Left kidney (tissue), 1 donor: ENCODE measurements at regions not wholly inside any gene's neighbourhood (a gene's known extent, or its start where the extent isn't known, plus 50 kb on each side); places are given as distances from the start of the nearest gene placed in this dataset.

Experiments used
- DNase-seq: peaks from one replicate; pipeline ENCODE4 v3.0.0-alpha.2; 2013

DNA sequence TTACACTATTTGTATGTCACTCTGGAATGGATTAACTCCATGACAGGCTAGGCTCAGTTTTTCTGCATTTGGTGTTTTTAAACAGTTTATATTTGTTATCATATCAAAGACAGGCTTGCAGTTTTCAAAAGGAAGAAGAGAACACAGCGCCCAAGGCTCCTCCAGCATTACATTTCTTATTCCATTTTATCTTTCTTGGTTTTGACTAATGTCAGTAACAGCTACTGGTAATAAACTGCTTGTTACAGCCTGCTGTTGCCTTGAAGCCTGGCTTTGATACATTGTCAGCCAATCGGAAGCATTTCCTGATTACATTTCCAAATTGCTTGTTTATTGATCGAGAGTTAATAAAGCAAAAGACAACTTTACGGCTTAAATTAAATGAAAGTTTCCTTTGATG lies 166.0 kb upstream of the MDFIC start:
- DNase-seq, result no peak

DNA sequence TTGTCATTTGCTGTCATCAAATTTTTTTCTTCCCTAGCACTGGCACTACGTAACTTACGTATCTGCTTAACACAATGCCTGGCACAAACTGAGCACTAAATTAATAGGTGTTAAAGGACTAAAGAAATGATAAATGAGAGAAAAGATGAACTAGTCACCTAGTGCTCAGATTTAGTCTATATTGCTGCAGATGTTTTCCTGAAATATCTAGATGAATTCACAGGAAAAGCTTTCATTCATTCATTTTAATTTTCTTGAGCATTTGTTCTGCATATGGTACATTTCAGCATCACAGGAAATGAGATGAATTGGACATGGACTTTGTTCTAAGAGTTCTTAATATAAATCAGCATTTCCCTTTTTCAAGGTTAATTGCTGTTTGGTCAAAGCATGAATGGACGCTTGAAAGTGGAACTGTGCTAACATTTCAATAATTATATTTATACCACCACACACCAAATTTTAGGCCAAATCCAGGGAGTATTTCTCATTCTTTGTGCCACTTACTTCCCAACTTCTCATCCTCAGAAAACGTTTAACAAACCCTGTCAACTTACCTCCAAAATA lies 163.2 kb upstream of the MDFIC start:
- no peak for DNase-seq

DNA sequence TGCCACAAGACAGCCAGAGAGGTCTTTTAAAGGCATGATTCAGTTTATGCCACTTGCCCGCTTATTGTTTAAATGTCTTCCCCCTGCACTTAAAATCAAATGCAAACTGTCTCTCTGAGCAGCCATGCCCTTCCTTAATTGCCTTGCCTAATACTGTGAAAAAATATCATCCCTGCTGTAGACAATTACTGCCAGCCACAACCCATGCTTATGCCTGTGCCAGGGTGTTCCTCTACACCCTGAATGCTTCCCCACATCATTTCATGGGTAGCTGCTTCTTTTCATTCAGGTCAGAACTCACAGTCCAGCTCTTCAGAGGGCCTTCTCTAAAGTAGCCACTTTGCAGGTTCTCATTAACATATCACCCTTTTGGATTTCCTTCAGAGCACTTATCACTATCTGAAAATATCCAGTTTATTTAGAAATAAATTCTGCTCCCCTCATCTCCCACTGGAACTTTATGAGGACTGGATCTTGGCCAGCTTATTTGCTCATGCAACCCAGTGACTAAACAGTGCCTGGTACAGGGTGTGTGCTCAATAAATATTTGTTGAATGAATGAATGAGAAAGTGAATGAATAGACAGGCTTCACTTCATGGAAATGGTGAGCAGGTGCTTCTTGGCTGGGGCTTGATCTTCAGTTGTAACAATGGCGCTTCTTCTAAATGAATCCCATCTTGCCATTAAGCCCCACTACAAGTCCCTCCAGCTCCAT lies 162.4 kb upstream of the MDFIC start:
- no peak for DNase-seq

DNA sequence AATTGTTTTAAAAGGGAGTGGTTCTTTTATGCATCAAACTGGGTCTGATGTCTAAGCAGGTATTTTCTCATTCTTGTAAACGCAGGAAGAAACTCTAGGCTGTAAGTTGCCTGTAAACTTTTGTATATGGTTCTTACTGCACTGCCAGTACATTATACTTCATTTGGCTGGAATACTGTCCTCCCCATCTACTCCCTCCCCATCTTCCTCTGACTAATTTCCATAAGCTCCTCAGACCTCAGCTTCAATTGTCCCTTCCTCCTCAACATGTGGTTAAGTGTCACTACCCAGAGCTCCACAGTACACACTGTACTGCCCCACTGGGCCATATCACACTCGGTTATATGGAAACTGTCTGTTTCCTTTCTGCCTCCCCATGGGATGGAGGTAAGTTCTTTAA lies 161.4 kb upstream of the MDFIC start:
- DNase-seq, result no peak

DNA sequence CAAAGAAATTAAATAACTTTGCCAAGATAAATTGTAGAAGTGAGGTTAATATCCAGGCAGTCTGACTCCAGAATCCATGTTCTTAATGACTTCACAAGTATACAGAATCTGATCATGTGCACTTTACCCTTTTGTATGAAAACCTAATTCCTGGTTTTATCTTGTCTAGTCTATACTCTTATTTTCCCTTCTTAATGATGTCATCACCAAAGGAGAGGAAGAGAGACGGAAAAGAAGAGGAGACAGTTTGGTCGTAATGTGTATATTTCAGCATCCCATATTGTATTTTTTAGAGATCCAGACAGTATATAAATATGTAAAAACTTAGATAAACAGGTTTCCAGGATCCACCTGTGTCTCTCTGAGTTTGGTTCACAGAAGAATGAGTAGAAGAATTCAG lies 159.9 kb upstream of the MDFIC start:
- no peak for DNase-seq

DNA sequence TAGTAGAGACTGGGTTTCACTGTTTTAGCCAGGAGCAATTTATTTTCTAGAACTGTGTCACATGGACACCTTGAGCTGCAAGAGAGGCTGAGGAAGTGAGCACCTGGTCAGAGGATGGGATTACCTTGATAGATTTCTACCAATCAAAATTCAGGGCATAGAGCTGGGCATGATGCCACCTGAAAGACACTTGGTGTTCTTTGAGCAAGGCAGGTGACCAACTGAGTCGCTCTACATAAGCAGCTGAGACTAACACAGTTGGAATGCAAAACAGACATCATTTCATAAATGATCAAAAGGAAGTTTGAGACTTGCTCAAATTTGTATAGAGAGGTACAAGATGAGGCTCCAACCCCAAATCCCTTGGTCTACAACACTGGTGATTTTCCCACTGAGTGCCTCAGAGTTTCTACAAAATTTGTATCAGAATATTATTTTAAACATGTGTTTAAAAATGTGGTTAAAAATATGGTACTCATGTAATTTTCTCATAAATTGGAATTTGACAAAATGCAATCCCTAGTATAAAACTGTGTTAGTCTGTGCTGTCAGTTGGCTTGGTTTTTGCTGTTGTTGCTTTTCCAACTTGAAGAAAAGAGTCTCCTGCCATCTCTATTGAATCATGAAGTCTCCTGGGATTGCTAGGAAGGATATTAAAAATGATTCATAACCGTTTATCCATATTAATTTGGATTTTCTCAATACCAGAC lies 156.4 kb upstream of the MDFIC start:
- no peak for DNase-seq

DNA sequence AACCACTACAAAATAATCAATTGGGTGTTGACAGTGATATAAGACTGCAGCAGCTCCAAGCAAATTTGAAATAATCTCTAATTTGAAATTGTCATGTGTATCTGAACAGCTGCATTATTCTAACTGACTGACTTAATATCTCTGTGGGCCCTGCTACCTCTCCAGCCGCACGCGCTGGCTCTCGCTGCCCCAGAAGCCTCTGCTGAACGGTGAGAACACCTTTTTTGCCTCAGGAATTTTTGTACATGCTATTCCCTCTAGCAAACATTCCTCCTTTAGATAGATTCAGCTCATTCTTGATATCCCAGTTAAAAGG lies 155.9 kb upstream of the MDFIC start:
- no peak for DNase-seq

DNA sequence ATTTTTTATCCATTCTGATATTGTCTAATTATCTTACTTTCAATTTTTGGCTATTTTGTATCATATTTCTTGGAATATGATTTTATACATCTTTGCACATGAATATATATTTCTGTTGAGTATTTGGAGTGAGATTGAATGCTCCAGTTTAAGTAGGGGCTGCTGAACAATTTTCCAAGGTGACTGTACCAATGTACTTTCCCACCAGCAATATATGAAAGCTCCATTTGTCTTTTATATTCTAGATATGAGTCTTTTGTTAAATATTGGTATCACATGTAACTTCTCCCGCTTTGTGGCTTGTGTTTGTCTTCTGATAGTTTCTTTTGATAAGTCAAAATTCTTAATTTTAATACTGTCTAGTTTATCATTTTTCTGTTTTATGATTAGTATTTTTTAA lies 144.6 kb upstream of the MDFIC start:
- no peak for DNase-seq

DNA sequence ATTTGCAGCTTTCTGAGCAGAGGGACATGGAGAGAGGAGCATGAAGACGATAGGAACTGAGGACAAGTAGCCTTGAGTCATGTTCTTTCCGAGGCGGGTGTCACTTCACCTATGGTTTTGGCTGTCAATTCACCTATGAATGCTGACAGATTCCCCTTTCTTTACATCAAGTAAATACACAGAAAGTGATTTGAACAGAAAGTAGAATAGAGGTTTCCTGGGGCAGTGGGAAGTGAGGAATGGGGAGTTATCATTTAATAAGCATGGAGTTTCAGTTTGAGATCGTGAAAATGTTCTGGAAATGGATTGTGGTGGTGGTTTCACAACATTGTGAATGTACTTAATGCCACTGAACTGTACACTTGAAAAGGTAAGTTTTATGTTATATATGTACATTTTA lies 138.4 kb upstream of the MDFIC start:
- DNase-seq, result no peak

DNA sequence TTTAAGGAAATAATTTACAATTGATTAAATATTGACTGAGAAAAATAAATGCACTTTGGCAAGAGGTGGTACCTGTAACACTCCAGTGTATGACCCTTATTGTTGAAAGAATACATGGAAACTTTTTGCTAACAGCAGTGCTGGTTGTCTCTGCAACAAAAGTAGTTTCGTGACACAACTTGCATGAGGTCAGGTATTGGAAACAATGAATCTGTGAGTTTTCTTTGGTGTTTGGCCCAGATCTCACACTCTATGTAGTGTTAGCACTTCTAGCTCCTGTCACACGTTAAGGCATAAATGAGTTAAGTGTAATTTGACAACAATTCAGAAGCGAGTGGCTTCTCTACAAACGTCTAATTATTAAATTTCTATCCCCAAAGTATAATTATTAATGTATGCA lies 137.7 kb upstream of the MDFIC start:
- DNase-seq, result no peak

DNA sequence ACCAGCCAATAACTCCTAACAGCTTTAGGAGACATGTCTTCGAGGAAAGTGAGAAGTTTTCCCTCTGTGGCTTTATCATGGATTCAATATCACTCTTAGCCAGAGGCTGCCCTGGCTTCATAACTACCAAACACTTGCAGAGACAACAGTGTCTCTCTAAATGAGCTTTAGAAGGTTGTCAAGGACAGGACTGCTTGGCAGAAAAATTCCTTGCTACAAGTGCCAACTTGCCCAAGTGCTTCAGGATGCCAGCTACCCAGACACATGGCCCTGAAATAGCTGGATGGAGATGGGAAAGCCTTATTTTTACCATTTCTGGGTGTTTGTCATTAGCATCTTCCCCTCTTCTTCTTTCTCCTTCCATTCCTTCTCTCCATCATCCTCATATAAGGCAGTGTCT lies 137.1 kb upstream of the MDFIC start:
- no peak for DNase-seq

DNA sequence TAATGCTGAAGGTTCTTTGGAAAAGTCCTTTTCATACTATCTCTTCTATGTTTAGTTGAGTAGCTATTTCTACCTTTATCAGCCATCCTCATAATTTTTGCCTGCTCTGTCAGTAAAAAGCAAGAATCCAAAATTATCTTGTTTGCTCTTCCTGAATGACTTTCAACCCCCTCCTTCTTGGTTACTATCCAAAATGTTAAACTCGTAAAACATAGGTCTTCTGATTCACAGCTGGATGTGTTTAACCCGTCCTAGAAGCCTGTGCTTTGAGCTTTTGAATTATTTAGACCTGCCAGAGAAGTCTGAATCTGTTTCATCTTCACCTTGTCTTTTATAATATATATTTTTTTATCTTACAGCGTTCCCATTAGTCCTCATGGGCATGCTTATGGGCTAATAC lies 136.4 kb upstream of the MDFIC start:
- no peak for DNase-seq

DNA sequence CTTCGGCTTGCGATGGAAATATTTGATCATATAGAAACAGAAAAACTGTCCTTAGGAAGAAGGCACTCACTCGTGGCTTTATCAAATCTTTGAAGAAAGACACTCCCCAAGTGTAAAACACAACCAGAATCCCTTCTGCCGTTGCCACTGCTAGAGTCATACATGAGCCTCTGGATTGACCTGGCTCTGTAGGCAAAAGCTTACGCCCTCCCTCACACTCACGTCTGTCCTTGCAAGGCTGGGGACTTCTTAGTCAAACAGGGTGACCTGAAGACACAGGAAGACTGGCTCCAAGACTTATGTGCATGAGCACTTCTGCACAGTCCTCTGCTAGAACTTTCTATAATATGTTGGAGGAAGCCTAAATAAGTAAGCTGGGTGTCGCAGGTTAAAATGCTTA lies 135.4 kb upstream of the MDFIC start:
- DNase-seq, result no peak

DNA sequence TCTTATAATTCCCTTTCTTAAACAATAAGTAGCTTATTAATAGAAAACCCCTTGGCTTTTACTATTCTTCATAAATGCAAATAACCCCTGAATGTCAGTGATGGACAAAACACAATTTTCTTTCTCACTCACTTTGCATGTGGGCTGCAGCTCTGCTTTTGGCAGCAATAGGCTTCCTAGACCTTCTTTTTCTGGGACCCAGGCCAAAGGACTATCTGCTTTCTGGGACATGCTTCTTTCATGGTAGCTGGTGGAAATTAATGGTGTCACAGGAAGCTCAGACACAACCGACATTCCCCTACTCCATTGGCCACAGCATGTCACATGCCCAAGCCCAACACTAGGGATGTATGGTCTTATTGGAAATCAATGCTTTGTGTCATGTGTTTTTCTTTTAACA lies 134.3 kb upstream of the MDFIC start:
- DNase-seq, result no peak

DNA sequence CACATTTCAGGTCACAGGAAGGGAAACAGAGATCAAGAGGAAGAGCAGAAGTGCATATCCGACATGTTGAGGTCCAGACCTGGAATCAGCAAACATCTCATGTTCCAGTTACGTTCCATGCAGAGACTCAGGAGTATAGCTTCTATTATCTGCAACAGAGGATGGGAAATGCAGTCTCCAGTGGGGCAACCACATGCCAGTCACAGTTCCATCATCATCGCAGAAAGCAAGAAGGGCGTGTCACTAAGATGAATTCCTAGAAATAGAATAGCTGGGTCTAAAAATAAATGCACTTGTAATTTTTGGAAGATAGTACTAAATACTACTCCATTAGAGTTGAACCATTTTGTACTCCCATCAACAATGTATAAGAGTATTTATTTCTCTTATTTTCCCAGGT lies 133.2 kb upstream of the MDFIC start:
- no peak for DNase-seq

DNA sequence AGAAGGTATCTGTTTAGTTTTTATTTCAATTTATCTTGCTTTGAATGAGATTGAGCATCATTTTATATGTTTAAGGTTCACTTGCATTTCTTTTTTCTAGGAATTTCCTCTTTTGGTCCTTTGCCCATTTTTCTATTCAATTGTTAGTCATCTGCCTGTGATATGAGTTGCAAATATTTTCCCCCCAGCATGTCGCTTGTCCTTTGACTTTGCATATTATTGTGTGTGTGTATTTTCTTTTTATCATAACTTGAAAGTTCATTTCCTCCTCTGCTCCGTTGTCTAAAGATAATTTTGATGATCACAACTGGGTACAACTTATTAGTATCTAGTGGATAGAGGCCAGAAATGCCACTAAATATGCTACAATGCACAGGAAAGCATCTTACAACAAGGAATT lies 132.7 kb upstream of the MDFIC start:
- no peak for DNase-seq

DNA sequence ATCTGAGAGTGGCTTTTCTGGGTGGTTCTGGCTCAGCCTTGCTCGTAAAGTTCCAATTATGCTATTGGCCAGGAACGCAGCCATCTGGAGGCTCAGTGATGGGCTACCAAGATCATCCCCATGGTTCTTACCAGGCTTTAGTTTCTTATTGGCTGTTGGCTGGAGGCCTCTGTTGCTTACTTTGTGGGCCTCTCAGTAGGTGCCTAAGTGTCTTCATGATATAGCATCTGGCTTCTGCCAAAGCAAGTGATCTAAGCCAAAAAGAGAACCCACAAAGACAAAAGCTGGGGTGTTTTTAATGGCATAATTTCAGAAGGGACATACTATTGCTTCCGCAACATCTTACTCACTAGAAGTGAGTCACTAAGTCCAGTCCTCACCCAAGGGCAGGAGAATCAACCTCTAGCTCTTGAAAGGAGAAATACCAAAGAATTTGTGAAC lies 132.0 kb upstream of the MDFIC start:
- no peak for DNase-seq

DNA sequence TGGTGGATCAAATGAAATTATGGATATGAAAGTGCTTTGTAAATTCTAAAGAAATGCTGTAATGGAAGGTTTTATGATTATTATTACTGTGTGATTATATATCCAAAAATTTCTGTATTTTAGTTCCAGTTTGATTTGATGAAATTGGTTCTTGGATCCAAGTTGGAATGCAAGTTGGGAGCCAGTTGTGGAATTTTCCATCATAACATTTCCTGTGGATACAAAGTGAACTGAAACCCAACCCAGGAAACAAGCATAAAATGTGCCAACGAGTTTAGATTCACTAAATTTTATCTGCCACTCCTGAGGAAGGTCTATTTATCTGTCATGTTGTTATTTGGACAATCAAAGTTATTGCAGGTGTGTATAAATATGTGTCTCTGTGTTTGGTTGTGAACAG lies 131.4 kb upstream of the MDFIC start:
- DNase-seq, result no peak

DNA sequence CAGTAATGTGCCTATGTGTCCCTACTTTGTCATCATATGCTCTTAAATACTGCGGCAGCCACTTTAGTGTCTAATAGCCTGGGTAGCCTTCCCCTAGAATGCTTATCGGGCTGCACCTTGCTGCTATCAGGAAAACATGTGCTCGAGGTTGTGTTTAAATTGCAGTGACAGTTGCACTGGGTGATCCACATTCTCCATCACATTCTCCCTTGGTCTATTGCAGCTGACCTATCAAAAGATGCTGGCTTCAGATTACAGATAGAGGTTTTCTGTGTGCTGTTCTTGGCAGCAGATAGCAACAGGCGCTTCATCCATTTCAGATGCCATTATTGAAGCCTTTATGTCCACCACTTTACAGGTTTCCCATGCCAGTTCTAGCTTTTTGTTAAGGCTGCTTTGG lies 130.1 kb upstream of the MDFIC start:
- DNase-seq, result no peak

DNA sequence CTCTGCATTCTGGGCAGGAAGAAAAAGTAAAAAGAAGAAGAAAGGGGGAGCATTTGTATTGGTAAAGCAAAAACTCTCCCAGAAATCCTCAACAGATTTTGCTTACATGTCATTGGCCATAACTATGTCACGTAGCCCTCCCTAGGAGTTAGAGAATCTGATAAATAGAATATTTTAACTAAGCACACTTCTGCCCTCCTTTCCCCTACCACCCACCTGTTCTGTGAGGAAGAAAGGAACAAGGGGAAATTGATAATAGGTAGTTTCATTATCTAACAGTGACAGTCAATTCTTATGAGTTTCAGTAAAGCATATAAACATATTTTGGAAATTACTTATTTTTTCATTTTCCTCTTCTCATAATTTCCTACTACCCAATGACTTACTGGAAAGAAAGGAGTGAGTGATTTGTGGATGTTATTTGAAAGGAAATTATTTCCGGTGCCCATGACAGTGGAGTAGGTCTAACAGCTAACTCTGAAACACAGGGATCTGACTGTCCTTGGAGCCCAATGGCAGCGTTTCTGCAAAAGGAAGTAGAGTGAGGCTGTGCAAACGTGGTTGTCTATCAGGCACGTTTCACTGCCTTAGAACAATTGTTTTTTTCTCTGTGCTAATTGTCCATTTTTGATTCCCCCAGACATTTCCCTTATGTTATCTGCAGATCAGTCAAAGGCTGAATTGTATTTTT lies 128.6 kb upstream of the MDFIC start:
- no peak for DNase-seq

DNA sequence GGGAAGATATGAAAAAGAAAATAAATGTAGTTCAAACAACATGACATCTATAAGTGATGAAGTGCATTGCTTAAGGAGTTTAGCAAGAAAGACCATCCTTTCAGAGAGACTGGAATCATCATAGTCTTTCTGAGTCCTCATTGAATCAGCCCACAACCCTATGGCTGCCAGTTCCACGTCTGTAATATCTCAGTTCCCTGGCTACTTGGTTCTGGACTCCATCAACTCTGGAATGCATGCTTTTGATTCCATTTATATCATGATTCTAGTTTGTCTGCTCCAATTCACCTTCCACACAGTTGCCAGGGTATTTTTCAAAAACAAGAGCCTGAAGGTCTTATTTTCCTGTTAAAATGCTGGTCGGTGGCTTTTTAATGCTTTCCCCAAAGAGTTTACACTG lies 126.4 kb upstream of the MDFIC start:
- no peak for DNase-seq

DNA sequence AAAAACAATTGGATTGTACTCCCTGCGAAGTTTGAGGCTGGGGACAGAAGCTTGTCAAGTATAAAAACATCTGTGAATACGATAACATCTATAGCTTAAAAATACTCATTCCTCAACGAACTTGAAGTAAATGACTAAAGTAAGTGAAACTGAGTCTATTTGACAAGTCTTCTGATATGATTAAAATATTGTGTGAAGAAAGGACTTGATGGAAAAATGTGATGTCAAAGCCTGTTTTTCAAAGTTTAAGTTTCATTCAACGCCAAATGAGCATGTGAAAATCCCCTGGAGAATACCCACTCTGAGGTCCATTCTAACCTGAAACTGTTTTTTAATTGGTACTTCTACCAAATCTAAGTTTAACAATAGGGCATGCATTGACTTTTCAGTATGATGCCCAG lies 122.3 kb upstream of the MDFIC start:
- no peak for DNase-seq

DNA sequence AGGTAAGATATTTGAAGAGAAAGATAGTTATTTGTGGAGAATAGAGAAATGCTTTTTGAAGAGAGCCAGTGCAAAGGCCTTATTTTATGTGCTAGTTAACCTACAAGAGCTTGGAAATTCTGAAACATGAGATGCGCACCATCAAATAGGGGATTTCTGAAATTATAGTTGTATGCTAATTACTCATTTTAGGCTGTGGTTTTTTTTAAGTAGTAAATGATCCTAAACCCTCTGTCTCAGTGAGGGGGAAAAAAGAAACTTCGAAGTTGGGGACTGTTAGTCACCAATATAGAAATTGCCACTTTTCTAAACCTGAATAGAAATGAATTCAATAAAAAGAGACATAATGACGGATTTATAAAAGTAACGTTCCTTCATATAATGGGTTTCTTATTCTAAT lies 119.3 kb upstream of the MDFIC start:
- DNase-seq, result no peak
